Esophagus squamous epithelium (tissue), 4 donors: ENCODE measurements at regions not wholly inside any gene's neighbourhood (a gene's known extent, or its start where the extent isn't known, plus 50 kb on each side); places are given as distances from the start of the nearest gene placed in this dataset.

Experiments
- POLR2A ChIP-seq, 4 donors: fragments of 450-650 bp; IDR thresholded peaks; one replicate each; pipeline ENCODE4 v1.6.1; 2017; ENCODE audit warnings: antibody characterized with exemption in 4 of 4, mild to moderate bottlenecking in 4 of 4, moderate library complexity in 3 of 4
- TF ChIP-seq, protein P1 (sequence below), 6 experiments: fragments of 450-650 bp in 4 of 6; fragments of 200-600 bp in 2 of 6; sonication (generic) in 2 of 6; IDR thresholded peaks; one replicate each; pipeline ENCODE4 v1.5.1; 2016 to 2019; ENCODE audit warnings: antibody characterized with exemption in 6 of 6, mild to moderate bottlenecking in 4 of 6, moderate library complexity in 4 of 6

DNA sequence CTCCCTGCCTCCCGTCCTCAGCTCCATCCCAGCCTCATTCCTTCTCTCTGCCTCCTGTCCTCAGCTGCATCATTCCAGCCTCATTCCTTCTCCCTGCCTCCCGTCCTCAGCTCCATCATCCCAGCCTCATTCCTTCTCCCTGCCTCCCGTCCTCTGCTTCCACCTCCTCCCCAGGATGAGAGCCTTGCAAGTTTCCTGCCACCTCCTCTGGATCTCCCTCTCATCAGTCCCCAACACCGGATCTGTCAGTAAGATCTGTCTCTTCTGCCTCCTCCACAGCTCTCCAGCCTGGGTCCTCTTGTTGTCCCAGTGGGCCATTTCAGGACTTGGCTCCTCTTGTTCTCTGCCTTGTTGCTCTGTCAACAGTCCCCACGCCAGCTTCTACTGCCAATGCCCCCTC is 130.9 kb downstream of the NDUFA10 start:
- TF ChIP-seq, protein P1, sequence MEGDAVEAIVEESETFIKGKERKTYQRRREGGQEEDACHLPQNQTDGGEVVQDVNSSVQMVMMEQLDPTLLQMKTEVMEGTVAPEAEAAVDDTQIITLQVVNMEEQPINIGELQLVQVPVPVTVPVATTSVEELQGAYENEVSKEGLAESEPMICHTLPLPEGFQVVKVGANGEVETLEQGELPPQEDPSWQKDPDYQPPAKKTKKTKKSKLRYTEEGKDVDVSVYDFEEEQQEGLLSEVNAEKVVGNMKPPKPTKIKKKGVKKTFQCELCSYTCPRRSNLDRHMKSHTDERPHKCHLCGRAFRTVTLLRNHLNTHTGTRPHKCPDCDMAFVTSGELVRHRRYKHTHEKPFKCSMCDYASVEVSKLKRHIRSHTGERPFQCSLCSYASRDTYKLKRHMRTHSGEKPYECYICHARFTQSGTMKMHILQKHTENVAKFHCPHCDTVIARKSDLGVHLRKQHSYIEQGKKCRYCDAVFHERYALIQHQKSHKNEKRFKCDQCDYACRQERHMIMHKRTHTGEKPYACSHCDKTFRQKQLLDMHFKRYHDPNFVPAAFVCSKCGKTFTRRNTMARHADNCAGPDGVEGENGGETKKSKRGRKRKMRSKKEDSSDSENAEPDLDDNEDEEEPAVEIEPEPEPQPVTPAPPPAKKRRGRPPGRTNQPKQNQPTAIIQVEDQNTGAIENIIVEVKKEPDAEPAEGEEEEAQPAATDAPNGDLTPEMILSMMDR (IDR thresholded peaks at IDR 0.05): no peak
- TF ChIP-seq POLR2A (IDR thresholded peaks at IDR 0.05): no peak
